Osteoblast (primary cell): ENCODE measurements at regions not wholly inside any gene's neighbourhood (a gene's known extent, or its start where the extent isn't known, plus 50 kb on each side); places are given as distances from the start of the nearest gene placed in this dataset.

Source experiments
- DNase-seq: peaks from one replicate; pipeline ENCODE4 v3.0.0; 2011; ENCODE audit warnings: low spot score, mixed read lengths; ENCODE audit not compliant: insufficient read length; ENCODE audit errors: missing footprints
- H2AFZ ChIP-seq: 2 replicates; pipeline ENCODE4 v1.6.0; 2011; ENCODE audit warnings: mild to moderate bottlenecking, low read length
- H3K27ac ChIP-seq: 2 replicates; pipeline ENCODE4 v1.5.1; 2011; ENCODE audit warnings: mild to moderate bottlenecking, low read depth, low read length, moderate library complexity
- H3K27me3 ChIP-seq: 2 replicates; pipeline ENCODE4 v1.6.0; 2012; ENCODE audit warnings: mild to moderate bottlenecking, control low read depth, inconsistent platforms, low read length, moderate library complexity; ENCODE audit not compliant: insufficient read depth
- H3K36me3 ChIP-seq: 2 replicates; pipeline ENCODE4 v1.5.1; 2011; ENCODE audit warnings: mild to moderate bottlenecking, low read length, control low read depth, moderate library complexity; ENCODE audit not compliant: insufficient read depth
- H3K4me1 ChIP-seq: 2 replicates; pipeline ENCODE4 v1.5.1; 2011; ENCODE audit warnings: mild to moderate bottlenecking, low read length, control low read depth, moderate library complexity; ENCODE audit not compliant: insufficient read depth
- H3K4me2 ChIP-seq: 2 replicates; pipeline ENCODE4 v1.6.0; 2011; ENCODE audit warnings: mild to moderate bottlenecking, low read length; ENCODE audit not compliant: insufficient read depth
- H3K4me3 ChIP-seq: fragments of 200-600 bp; sonication (generic); 3 replicates; pipeline ENCODE4 v1.5.1; 2012; ENCODE audit warnings: mild to moderate bottlenecking, low read length, inconsistent platforms; ENCODE audit not compliant: insufficient read depth
- H3K79me2 ChIP-seq: 2 replicates; pipeline ENCODE4 v1.6.0; 2012; ENCODE audit warnings: mild to moderate bottlenecking, low read length, control low read depth, inconsistent platforms; ENCODE audit not compliant: insufficient read depth
- H3K9me3 ChIP-seq: 2 replicates; pipeline ENCODE4 v1.5.1; 2011; ENCODE audit warnings: low read depth, low read length, control low read depth
- H4K20me1 ChIP-seq: 2 replicates; pipeline ENCODE4 v1.6.0; 2012; ENCODE audit warnings: mild to moderate bottlenecking, low read length, control low read depth; ENCODE audit not compliant: insufficient read depth
- TF ChIP-seq, protein P1 (sequence below): IDR thresholded peaks from 2 replicates; pipeline ENCODE4 v1.5.1; 2011; ENCODE audit warnings: mild to moderate bottlenecking, low read depth, low read length, moderate library complexity; ENCODE audit errors: extremely low read depth

DNA sequence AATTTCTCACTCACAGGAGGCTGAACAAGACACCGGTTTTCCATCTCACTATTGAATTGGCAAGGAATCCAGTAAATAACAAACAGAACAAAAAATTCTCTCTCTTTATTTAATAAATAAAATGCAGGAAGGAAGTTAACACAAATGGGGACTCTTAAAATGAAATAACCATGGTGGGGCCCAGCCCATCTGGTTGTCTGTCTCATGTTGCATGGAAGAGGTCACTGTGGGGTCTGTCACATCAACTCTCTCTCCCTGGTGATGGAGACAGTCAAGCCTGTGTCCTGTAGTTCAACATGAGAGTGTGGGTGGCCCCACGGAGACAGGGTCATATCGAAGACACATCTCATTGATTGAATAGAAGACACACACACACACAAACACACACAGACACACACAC lies 297.7 kb downstream of the IRX2 start:
- H3K27me3 ChIP-seq: no peaks in the 10 kb centered on the region
- no peak overlapping the region for H3K4me2 ChIP-seq
- no peaks in the 10 kb centered on the region for H3K9me3 ChIP-seq
- TF ChIP-seq, protein P1, sequence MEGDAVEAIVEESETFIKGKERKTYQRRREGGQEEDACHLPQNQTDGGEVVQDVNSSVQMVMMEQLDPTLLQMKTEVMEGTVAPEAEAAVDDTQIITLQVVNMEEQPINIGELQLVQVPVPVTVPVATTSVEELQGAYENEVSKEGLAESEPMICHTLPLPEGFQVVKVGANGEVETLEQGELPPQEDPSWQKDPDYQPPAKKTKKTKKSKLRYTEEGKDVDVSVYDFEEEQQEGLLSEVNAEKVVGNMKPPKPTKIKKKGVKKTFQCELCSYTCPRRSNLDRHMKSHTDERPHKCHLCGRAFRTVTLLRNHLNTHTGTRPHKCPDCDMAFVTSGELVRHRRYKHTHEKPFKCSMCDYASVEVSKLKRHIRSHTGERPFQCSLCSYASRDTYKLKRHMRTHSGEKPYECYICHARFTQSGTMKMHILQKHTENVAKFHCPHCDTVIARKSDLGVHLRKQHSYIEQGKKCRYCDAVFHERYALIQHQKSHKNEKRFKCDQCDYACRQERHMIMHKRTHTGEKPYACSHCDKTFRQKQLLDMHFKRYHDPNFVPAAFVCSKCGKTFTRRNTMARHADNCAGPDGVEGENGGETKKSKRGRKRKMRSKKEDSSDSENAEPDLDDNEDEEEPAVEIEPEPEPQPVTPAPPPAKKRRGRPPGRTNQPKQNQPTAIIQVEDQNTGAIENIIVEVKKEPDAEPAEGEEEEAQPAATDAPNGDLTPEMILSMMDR: no peak
- H4K20me1 ChIP-seq: no peaks in the 10 kb centered on the region
- H3K79me2 ChIP-seq: no peaks in the 10 kb centered on the region
- no peak overlapping the region for H3K27ac ChIP-seq
- no peak for DNase-seq
- H3K4me3 ChIP-seq: no peak overlapping the region
- H3K36me3 ChIP-seq: no peaks in the 10 kb centered on the region
- H3K4me1 ChIP-seq: no peaks in the 10 kb centered on the region
- no peak overlapping the region for H2AFZ ChIP-seq

DNA sequence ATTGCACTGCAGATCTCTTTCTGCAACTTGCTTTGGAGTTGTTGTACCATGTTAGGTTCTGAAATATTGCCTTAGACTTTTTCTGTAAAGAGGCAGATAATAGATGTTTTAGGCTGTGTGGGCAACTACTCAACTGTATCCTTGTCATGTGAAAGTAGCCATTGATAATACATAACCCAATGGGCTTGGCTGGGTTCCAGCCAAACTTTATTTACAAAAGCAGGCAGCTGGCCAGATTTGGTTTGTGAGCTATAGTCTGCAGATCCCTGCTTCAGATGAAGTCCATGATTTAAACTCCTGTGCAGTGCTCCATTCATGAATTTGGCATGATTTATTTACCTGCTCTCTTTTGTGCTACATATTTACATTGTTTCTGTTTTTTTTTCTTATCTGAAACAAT lies 300.4 kb downstream of the IRX2 start:
- Histone ChIP-seq H4K20me1 (no peaks in the 10 kb centered on the region), H3K4me2 (no peak overlapping the region), H3K9me3 (no peaks in the 10 kb centered on the region), H3K4me3 (no peak overlapping the region), H3K27ac (no peak overlapping the region), H3K4me1 (no peaks in the 10 kb centered on the region), H2AFZ (no peak overlapping the region), H3K79me2 (no peaks in the 10 kb centered on the region), H3K27me3 (no peaks in the 10 kb centered on the region), H3K36me3 (no peaks in the 10 kb centered on the region)
- TF ChIP-seq, protein P1: no peak
- no peak for DNase-seq

DNA sequence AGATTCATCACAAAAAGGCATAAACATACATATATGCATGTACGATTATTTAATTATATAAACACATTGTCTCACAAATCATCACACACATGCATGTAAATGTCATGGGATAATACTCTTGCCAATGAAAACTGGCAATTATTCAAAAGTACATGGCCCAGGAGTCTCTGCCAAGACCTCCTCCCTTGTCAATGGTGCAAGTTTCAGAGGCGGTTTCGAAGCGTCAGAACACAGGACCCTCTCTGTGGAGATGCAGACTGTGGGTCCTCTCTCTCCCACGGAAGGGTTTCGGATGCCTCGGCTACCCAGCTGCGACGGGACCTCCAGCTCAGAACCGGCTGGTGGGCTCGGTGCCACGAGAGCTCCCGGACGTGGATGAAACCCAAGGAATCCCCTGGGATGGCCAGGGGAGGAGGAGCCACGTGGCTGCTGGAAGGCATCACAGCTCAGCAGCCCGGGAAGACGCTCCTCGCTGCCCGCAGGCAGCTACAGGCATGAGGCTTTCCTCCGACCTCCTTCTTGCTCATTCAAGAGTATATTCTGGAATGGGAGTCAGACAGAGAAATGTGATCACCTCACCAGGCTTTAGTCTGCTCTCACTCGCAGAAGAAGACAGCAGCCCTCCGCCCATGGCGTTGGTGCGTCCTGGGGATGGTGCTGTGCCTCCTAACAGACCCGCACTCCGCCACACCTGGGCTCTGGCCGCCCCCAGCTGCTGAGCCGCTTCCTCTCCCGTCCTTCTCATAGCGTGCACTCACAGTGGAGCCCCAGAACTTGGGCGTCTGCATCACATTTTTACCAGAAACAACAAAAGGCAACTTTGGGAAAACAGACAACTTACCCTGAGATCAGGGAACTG lies 308.8 kb downstream of the IRX2 start:
- H4K20me1 ChIP-seq: no peaks in the 10 kb centered on the region
- no peak overlapping the region for H2AFZ ChIP-seq
- no peak overlapping the region for H3K4me3 ChIP-seq
- no peaks in the 10 kb centered on the region for H3K27me3 ChIP-seq
- H3K27ac ChIP-seq: no peak overlapping the region
- TF ChIP-seq, protein P1: no peak
- no peaks in the 10 kb centered on the region for H3K36me3 ChIP-seq
- H3K4me2 ChIP-seq: no peak overlapping the region
- H3K9me3 ChIP-seq: peaks cover 8% of the 10 kb centered on the region
- no peak for DNase-seq
- no peaks in the 10 kb centered on the region for H3K4me1 ChIP-seq
- H3K79me2 ChIP-seq: no peaks in the 10 kb centered on the region

DNA sequence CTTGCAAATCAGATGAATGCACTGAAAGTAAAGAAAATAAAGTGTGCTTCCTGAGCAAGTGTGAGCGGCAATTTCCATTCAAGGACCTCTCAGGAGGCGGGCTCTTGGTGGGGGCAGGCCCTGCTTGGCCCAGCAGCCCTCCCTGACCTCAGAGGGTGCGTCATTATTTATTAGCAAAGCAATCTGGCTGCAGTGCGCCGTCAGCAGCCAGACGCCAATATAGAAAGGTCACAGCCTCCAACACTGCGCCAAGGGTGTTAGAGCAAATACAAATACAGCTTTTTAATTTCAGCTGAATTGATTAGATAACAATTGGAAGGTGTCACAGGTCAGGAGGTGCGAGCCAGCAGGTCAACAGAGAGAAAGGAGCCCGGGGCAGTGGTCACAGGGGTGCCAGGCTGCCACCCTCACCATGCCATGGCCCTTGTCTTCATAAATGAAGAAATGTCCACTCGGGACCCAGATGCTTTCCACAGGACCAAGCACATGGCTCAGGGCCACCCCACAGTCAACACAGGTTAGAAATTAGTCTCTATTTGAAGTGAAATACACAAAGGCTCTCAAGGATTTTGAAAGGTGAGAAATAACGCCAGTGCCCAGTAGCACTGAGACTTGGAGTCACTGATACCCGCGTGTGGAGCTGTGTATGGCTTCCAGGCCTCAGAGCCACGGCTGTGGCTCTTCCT lies 309.8 kb downstream of the IRX2 start:
- TF ChIP-seq, protein P1: no peak
- no peaks in the 10 kb centered on the region for H3K36me3 ChIP-seq

More for the DNA sequence above, 309.8 kb downstream of the IRX2 start:
- Histone ChIP-seq H2AFZ (no peak overlapping the region), H3K27me3 (no peaks in the 10 kb centered on the region), H3K4me1 (no peaks in the 10 kb centered on the region), H3K4me2 (no peak overlapping the region), H3K4me3 (no peak overlapping the region), H4K20me1 (no peaks in the 10 kb centered on the region), H3K27ac (no peak overlapping the region), H3K9me3 (peaks cover 8% of the 10 kb centered on the region), H3K79me2 (no peaks in the 10 kb centered on the region)
- no peak for DNase-seq
